ENCODE measurements at regions not wholly inside any gene's neighbourhood (a gene's known extent, or its start where the extent isn't known, plus 50 kb on each side); places are given as distances from the start of the nearest gene placed in this dataset.

- Mint-ChIP-seq H3K9me3 (no peaks in the 10 kb centered on the region), H3K27me3 (ENCODE audit: low read depth, poor library complexity) (no peaks in the 10 kb centered on the region), H3K36me3 (ENCODE audit: low read depth) (no peaks in the 10 kb centered on the region), H3K27ac (no peak overlapping the region), H3K4me3 (no peak overlapping the region), H3K4me1 (no peaks in the 10 kb centered on the region)
- no peak for TF ChIP-seq CTCF (IDR thresholded peaks at IDR 0.05)
- no peak for DNase-seq
These were observed 57.8 kb upstream of the ETAA1 start for GRCh38 chr2:67339234-67339885.

- no peaks in the 10 kb centered on the region for H3K9me3 Mint-ChIP-seq
- no peak for DNase-seq
- H3K4me1 Mint-ChIP-seq: no peaks in the 10 kb centered on the region
- H3K27me3 Mint-ChIP-seq (ENCODE audit: low read depth, poor library complexity): peaks cover 3% of the 10 kb centered on the region
- H3K36me3 Mint-ChIP-seq (ENCODE audit: low read depth): no peaks in the 10 kb centered on the region
- H3K4me3 Mint-ChIP-seq: no peak overlapping the region
- H3K27ac Mint-ChIP-seq: no peak overlapping the region
- no peak for TF ChIP-seq CTCF (IDR thresholded peaks at IDR 0.05)
These were observed 56.8 kb upstream of the ETAA1 start for GRCh38 chr2:67340133-67341011.

- no peak for TF ChIP-seq CTCF (IDR thresholded peaks at IDR 0.05)
These were observed 56.2 kb upstream of the ETAA1 start for GRCh38 chr2:67341012-67341318.

GRCh38 chr2:67341336-67341735, 55.8 kb upstream of the ETAA1 start:
- Mint-ChIP-seq H3K9me3 (no peaks in the 10 kb centered on the region), H3K36me3 (ENCODE audit: low read depth) (no peaks in the 10 kb centered on the region), H3K27me3 (ENCODE audit: low read depth, poor library complexity) (peaks cover 3% of the 10 kb centered on the region), H3K4me3 (no peak overlapping the region), H3K4me1 (no peaks in the 10 kb centered on the region), H3K27ac (no peak overlapping the region)
- no peak for DNase-seq
- no peak for TF ChIP-seq CTCF (IDR thresholded peaks at IDR 0.05)

More at GRCh38 chr2:67341012-67341318, 56.2 kb upstream of the ETAA1 start:
- Mint-ChIP-seq H3K36me3 (ENCODE audit: low read depth) (no peaks in the 10 kb centered on the region), H3K4me3 (no peak overlapping the region), H3K27ac (no peak overlapping the region), H3K9me3 (no peaks in the 10 kb centered on the region), H3K27me3 (ENCODE audit: low read depth, poor library complexity) (peaks cover 3% of the 10 kb centered on the region), H3K4me1 (no peaks in the 10 kb centered on the region)
- no peak for DNase-seq

- no peak for TF ChIP-seq CTCF (IDR thresholded peaks at IDR 0.05)
- H3K4me1 Mint-ChIP-seq: no peaks in the 10 kb centered on the region
- H3K9me3 Mint-ChIP-seq: no peaks in the 10 kb centered on the region
- DNase-seq: no peak
- H3K36me3 Mint-ChIP-seq (ENCODE audit: low read depth): no peaks in the 10 kb centered on the region
- peaks cover 3% of the 10 kb centered on the region for H3K27me3 Mint-ChIP-seq (ENCODE audit: low read depth, poor library complexity)
- no peak overlapping the region for H3K4me3 Mint-ChIP-seq
- H3K27ac Mint-ChIP-seq: no peak overlapping the region
These were observed 54.7 kb upstream of the ETAA1 start for GRCh38 chr2:67342394-67342793.

Data from nephron progenitor cell (in vitro differentiated cells).